Endothelial cell (in vitro differentiated cells): ENCODE measurements at regions not wholly inside any gene's neighbourhood (a gene's known extent, or its start where the extent isn't known, plus 50 kb on each side); places are given as distances from the start of the nearest gene placed in this dataset.
"Not testable (repeated sequence)": the region's sequence is repeated elsewhere in the genome, so short reads cannot be mapped to it uniquely, and the experiment has no call there.

Source experiments
- DNase-seq: peaks from one replicate; pipeline ENCODE4 v3.0.0; 2021; ENCODE audit warnings: low spot score
- H3K27ac Mint-ChIP-seq: one replicate; pipeline ENCODE4 v1.8.0; 2021; ENCODE audit warnings: mixed read lengths, inconsistent platforms; ENCODE audit not compliant: unreplicated experiment
- H3K27me3 Mint-ChIP-seq: one replicate; pipeline ENCODE4 v1.8.0; 2021; ENCODE audit warnings: mild to moderate bottlenecking, moderate library complexity, mixed read lengths, inconsistent platforms; ENCODE audit not compliant: unreplicated experiment
- H3K36me3 Mint-ChIP-seq: one replicate; pipeline ENCODE4 v1.8.0; 2021; ENCODE audit warnings: mild to moderate bottlenecking, low read depth, mixed read lengths, inconsistent platforms; ENCODE audit not compliant: unreplicated experiment
- H3K4me1 Mint-ChIP-seq: one replicate; pipeline ENCODE4 v1.8.0; 2021; ENCODE audit warnings: mild to moderate bottlenecking, mixed read lengths, inconsistent platforms; ENCODE audit not compliant: unreplicated experiment
- H3K4me3 Mint-ChIP-seq: one replicate; pipeline ENCODE4 v1.8.0; 2021; ENCODE audit warnings: mild to moderate bottlenecking, mixed read lengths, inconsistent platforms; ENCODE audit not compliant: unreplicated experiment
- H3K9me3 Mint-ChIP-seq: one replicate; pipeline ENCODE4 v1.8.0; 2021; ENCODE audit warnings: mixed read lengths, inconsistent platforms; ENCODE audit not compliant: unreplicated experiment
- CTCF ChIP-seq: fragments of 200-600 bp; sonication (generic); IDR thresholded peaks from one replicate; pipeline ENCODE4 v1.5.0; 2021; ENCODE audit warnings: antibody characterized with exemption; ENCODE audit not compliant: unreplicated experiment

GRCh38 chr5:41995193-41995592, 70.1 kb downstream of the FBXO4 start:
- TF ChIP-seq CTCF: no peak
- Mint-ChIP-seq H3K27ac (no peak overlapping the region), H3K27me3 (no peaks in the 10 kb centered on the region), H3K9me3 (no peaks in the 10 kb centered on the region), H3K4me3 (no peak overlapping the region), H3K4me1 (no peaks in the 10 kb centered on the region), H3K36me3 (no peaks in the 10 kb centered on the region)
- no peak for DNase-seq

- Mint-ChIP-seq H3K36me3 (no peaks in the 10 kb centered on the region), H3K27me3 (no peaks in the 10 kb centered on the region), H3K4me1 (no peaks in the 10 kb centered on the region), H3K27ac (no peak overlapping the region), H3K9me3 (no peaks in the 10 kb centered on the region), H3K4me3 (no peak overlapping the region)
- no peak for DNase-seq
- no peak for TF ChIP-seq CTCF
Measured at GRCh38 chr5:42001673-42002072, 76.6 kb downstream of the FBXO4 start.

- not testable (repeated sequence) for H3K4me1 Mint-ChIP-seq, H3K9me3 Mint-ChIP-seq, DNase-seq, H3K4me3 Mint-ChIP-seq, H3K27me3 Mint-ChIP-seq, H3K36me3 Mint-ChIP-seq, H3K27ac Mint-ChIP-seq
Measured at GRCh38 chr5:42003852-42004251, 78.8 kb downstream of the FBXO4 start.

GRCh38 chr5:42005561-42006153, 80.6 kb downstream of the FBXO4 start:
- H3K4me3 Mint-ChIP-seq: no peak overlapping the region
- DNase-seq: no peak
- no peak overlapping the region for H3K27ac Mint-ChIP-seq
- no peaks in the 10 kb centered on the region for H3K9me3 Mint-ChIP-seq
- TF ChIP-seq CTCF: peak; percentile 94
- no peaks in the 10 kb centered on the region for H3K4me1 Mint-ChIP-seq
- H3K27me3 Mint-ChIP-seq: peaks cover 1% of the 10 kb centered on the region
- no peaks in the 10 kb centered on the region for H3K36me3 Mint-ChIP-seq

GRCh38 chr5:42013561-42013960, 88.5 kb downstream of the FBXO4 start:
- TF ChIP-seq CTCF: no peak
- Mint-ChIP-seq H3K27ac (no peak overlapping the region), H3K9me3 (no peaks in the 10 kb centered on the region), H3K4me1 (no peaks in the 10 kb centered on the region), H3K36me3 (no peaks in the 10 kb centered on the region), H3K27me3 (peaks cover 1% of the 10 kb centered on the region), H3K4me3 (no peak overlapping the region)
- DNase-seq: no peak
